Endometrial microvascular endothelial cells (primary cell): ENCODE measurements at regions not wholly inside any gene's neighbourhood (a gene's known extent, or its start where the extent isn't known, plus 50 kb on each side); places are given as distances from the start of the nearest gene placed in this dataset.

Experiments
- in situ Hi-C: cut with HindIII; loops from 2 replicates; pipeline ENCODE4 v1.10.0; 2017; ENCODE audit warnings: low sequenced_read_pairs, low pct_unique_long_range_greater_than_20kb; ENCODE audit errors: inconsistent ontology term

DNA sequence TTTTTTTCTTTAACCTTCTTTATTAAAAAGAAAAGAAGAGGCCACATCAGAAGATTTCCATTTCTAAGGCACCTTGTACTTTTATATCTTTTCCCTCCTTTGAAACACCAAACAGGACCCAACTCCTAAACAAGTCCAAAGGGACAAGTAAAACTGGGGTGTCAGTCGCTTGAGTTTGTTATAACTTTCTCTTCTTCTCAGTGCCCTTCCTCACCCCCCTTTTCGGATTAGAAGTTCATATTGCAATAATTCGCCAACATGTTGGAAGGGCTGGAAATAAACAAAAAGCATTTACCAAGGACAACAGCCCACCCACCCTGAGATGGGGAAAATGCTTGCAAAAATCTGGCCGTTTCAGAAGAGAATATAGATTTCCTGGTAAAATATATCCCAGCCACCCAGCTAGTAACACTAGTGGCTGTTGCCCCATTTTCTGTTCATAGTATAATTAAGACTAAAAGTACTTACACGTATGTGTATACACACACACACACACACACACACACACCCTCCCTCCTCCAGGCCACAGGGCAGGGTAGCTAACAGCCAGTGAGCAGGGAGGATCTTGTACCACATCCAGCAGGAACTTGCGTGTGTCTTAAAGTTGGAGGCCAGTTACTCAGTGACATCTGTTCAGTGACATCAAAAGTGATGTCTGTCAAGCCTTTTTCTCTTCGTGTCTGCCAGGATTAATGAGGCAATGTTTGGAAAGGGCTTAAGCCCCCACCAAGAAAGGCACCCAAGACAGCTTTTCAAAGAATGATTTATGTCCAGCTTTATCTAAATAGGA is 149.1 kb upstream of the KLF4 start:
- in situ Hi-C loops: no loop called here

DNA sequence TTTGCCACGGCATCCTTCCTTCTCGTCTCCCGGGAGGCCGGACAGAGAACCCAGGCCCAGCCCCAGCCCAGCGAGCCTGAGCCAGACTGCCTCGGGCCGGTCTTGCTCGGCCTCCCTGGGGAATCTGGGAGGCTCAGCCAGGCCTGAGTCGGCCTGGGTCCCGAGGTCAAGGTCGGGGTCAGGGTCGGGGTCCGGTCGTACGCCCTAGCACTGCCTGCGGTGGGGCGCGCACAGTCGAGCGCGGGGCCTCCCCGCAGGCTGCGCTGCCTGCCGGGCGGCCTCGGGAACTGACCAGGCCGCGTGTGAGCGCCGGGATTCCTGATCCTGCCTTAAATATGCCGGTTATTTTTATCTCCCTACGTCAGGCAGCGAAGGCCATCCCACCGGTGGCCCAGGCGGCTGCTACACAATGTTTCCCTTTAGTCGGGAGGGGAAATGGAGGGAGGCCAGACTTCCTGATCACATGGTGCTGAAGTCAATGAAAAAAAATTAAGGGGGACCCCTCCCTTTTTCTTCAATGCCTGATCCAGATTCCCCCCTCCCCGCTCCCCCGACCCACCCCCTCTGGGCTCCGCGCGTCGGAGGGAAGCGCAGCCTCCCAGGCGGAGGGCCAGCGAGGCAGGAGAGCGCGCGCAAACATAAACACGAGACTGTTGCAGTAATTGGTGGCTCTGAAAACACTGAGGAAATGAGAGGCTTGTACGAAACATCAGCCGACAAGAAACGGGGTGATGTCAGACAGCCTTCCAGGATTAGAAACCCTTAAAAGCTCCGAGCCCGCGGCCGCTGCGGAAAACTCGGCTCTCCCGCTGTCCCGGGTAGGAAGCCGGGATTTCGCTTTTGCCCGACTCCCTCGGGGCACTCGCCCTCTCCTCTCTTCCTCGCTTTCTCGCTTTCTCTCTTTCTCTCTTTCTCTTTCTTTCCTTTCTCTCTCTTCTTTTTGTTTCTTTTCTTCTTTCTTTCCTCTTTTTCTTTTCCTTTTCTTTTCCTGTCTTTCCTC is 148.2 kb upstream of the KLF4 start:
- in situ Hi-C loops: no loop called here

DNA sequence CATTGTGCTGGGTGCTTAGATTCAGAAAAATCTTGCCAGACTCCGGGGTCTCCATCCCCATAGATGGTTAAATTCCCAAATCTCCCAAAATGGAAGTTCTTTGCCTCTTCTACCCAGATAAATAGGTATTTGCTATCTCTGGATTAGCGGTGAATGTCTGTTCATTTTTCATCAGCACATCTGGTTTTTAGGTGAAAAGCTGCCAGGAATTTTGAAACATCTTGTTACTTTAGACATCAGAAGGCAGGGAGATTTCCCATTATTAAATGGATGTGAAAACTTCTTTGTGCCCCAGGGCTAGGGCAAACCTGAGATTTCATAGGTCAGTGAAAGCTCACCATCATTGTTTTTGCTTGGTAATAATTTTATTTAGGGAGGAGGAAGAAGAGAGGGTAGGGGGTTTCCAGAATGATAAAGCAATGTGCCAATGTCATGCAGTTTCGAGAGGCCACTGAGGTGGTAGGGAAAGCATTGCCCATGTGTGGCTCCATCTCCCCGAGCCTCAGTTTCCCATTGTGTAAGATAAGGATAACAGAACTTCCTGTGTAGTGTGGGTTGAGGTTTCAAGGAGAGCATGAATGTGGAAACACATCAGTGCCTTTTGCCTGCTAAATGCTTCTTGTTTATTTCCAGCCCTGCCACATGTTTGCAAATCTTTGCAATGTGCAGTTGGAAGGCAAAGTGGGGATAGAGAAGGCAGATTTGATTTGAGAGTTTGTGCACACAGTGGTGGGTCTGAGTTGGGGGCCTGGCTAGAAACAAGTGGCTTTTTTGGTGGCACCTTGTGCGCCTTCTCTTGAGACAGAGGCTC is 147.2 kb upstream of the KLF4 start:
- in situ Hi-C loops: no loop called here

DNA sequence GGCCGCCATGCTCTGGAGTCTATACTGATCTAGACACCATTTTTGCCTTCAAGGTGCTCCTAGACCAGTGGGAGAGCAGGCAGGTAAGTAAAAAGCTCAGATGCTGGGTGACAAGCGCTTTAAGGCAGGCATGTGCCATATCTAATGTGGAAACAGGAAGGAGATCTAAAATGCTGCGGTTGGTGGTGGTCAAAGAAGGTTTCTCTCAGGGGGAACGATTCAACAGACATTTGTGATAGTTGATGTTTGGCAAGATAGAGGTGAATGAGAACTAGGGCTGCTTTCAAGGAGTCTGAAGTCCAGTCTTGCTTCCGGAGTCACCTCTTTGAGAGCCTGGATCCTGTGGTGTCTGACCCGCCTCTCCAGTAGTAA is 146.2 kb upstream of the KLF4 start:
- in situ Hi-C loops: no loop called here

DNA sequence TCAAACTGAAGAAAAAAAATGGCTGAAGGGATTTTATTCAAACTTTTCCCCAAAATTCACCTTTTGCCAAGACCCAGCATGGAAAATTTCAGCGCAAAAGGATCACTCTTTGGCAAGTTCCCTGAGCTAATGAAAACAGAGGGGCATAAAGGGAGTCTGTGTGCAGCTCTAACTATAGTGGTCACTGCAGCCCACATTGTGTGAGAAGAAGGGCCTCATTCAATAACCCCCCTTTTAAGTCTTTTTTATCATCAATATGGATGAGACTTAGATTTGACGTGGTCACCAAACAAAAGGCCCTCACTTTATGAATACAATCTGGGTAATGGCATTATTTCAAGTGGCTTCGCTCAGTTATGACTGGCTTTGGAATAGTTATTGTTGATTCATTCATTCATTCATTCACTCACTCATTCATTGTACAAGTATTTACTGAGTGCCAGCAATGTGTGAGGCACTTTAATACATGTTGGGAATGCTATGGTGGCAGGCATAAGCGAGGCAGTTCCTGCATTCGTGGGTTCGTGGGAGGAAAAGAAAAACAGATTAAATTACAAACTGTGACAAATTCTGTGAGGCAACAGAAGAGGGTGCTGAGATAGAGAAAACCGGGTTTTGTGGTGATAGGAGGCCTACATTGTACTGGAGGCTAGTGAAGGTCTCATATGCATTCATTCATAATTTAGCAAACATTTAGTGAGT is 145.7 kb upstream of the KLF4 start:
- in situ Hi-C loops: no loop called here

DNA sequence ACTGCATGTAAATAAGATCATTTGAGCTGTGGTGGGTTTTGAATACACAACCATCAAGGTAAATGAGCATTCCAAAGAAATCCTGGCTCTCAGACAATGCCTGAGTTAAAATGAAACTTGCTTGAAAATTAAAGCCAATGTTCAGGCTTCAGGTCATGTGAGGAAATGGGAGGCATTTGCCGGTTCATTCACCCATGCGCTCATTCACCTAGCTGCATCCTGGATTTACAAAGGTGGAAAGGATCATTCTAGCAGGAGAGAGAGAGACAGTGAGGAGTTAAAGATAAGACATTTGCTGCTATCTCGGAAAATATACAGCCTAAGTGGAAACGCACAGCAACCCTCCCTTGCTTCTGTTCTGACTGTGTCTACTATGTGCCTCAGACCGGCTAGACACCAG is 143.8 kb upstream of the KLF4 start:
- in situ Hi-C loops: no loop called here

DNA sequence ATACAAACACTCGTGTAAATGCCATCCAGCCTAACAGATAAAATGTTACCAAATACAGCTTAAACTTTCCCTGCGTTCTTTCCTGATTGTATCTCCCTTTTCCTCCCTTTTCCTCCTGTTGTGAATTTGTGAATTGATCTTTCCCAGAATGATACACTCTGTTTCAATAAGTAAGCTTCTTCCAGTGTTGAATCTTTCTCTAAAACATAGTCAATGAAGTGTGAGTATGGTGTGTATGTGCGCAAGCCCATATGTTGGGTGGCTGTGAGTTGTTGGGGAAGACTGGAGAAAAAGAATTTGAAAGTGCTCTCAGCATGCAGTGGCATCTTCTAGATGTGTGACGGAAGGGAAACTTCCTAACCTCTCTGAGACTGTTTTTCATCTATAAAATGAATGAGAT is 143.1 kb upstream of the KLF4 start:
- in situ Hi-C loops: no loop called here

DNA sequence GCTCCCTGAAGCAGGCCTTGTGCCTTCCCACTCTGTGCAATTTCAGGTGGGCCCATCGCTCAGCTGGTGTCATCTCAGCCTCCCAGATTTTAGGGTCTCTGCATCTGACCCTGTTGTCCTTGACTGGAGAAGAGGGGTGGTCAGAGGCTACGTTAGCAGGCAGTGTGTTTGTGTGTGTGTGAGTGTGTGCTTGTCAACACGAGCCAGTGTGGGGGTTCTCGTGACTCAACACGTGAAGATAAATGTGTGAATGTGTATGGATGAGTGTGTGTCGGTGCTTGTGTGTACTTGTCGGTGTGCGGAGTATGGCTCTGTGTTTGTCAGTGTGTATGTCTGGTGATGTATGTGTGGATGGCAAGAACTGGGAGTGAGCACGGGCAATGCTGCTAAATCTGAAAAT is 142.6 kb upstream of the KLF4 start:
- in situ Hi-C loops: no loop called here

DNA sequence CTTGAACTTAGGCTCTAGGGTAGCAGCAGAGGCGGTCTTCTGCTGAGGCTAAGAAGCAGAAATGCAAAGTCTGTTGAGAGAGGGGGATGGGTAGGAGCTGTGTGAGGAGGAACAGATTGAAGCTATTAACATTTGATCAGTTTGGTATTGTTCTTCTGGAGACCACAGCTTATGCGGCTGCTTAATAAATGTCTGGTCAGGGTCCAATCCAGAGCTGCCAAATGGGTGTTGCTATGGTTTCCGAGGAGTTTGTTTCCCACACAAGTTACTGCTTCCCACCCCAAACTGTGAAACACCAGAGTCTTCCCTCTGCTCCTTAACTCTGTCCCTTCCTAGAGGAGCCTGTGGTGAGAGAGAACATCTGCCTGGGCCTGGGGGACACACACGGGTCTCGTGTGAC is 142.2 kb upstream of the KLF4 start:
- in situ Hi-C loops: no loop called here

DNA sequence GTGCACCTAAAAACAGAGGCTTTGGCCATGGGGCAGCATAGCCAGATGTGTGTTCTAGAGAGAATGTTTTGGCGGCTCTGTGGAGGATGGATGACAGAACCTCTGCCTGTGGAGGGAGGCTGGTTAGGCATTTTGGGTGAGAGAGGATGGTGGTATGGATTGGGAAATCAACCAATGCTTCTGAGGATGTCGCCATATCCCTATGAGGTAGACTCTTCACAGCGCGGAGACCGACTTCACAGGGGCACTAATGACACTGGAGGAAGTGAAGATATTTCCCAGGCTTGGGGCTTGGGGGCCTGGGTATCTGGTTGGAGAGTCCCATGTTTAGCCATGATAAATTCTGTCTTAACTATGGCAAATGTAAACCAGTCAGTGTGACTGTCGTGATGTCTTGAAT is 140.6 kb upstream of the KLF4 start:
- in situ Hi-C loops: no loop called here

DNA sequence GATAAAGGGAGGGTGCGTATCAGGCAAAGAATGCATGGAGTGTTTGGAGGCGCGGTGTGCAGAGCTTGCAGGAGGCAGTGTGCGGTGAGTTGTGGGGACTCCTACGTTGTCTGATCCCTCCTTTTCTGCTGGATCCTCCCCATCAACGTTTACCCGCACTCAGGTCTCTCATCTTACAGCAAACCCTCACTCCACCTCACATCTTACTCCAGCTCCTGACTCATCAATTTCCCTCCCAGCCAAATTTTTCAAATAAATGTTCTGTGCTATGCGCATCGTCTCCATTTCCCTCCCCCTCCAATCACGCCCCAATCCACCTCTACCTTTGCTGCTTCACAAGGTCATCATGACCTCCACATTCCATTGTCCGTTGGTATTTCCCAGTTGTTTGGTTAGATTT is 138.9 kb upstream of the KLF4 start:
- in situ Hi-C loops: no loop called here

DNA sequence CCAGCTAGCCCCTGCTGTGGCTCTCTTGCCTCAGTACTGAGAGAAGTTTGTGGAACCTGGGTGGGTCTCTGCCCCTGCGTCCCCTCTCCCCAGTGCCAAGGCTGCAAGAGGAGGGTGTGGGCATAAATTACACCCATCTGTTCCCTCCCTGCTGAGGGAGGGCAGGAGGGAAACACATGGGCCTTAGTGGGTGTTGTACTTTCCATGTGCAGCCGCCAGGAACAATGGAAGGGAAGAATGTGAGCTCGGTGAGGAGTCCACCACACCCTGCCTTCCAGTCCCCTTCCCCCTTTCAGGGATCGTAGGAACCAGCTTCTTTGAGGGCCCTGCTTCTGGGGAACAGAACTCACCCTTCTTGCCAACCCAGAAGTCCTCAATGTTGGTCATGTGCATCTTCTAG is 138.2 kb upstream of the KLF4 start:
- in situ Hi-C loops: no loop called here

DNA sequence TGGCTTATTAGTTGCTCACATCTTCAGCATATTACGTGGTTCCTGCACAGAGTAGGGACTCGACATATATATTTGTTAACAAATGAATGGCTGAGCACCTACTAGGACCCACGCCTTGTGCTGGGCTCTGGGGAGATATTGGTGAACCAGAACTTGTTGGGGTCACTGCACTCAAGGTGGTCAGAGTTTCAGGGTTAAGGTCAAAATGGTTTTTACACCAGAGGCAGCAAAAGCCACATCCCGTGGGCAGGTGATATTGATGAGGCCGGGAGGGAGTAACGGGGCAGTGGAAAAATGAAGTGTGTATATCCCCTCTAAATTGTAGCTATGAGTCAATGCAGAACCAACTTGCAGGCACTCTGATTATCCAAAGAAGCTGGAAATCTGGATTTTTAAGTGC is 136.5 kb upstream of the KLF4 start:
- in situ Hi-C loops: no loop called here

DNA sequence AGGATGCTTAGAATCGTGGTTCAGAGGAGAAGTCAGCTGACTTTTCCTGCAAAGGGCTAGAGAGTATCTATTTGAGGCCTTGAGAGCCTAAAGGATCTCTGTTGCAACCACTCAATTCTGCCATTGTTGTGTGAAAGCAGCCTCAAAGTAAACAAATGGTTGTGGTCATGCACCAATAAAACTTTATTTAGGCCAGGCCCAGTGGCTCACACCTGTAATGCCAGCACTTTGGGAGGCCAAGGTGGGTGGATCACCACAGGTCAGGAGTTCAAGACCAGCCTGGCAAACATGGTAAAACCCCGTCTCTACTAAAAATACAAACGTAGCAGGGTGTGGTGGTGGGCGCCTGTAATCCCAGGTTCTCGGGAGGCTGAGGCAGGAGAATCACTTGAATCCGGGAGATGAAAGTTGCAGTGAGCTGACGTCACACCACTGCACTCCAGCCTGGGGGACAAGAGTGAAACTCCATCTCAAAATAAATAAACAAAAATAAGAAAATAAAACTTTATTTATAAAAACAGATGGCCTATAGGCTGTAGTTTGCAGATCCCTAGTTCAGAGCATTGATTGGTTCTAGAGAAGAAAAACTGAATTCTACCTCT is 135.9 kb upstream of the KLF4 start:
- in situ Hi-C loops: no loop called here

DNA sequence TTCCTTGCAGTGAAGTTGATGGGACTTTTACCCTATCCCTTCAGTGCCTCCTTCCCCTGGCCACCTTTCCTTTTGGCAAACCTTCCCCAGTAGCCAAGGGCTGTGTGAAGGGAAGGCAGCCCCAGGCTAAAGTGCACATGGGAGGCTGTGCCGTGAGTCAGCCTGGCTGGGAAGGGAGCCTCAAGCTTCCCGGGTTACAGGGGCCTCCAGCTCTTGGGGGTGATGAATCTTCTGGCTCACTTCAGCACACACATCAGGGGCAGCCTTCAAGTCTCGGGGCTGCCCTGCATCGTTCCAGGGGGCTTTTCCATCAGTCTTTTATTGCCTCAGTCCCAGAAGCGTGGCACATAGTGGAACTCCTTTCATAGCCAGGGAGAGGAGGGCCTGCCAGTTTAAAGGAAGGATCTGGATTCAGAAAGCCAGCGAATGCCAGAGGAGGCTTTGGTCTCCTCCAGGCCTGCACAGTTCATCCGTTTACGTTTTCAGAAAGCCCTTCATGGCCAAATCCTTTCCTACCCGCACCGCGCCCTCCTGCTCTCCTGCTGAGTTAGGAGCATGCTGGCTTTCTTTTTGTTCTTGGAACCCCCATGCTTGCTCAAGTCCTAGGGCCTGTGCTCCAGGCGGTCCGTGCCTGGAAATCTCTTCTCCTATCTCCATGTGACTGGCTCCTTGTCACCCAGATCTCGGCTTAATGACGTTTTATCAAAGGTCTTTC is 134.8 kb upstream of the KLF4 start:
- in situ Hi-C loops: no loop called here

DNA sequence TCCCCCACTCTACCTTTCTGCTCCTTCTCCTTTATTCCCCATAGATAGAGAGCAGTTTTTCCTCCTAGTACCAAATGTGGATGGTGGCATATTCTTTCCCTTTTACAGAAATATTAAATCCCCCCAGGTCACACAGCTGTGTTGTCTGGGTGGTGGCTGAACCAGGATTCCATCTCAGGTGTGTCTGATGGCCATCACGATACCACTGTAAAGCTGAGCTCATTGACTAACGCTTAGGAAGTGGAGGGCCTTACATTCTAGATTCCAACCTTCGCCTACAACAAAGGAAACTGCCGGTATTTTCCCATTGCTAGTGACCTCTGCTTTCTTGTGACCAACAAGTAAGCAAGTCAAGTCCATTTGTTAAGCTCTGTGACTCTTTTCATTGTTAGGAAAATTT is 131.9 kb upstream of the KLF4 start:
- in situ Hi-C loops: no loop called here

DNA sequence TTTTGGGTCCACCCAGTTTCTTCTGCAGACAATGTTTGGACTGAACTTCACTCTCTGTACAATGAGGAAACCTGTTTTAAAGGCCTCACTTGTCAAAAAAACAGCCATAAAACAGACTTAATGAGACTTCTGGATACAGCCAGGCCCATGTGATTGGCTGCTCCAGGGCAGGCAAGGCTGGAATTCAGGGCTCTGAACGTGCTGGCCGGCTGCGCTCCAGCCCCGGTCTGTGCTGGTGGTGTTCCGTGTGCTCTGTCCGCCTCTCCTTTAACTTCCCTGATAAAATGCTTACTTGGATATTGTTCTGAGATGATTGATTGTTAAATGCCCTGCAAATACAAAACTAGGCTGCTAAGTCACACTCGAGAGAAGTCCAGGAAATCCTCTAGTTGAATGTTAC is 131.2 kb upstream of the KLF4 start:
- in situ Hi-C loops: no loop called here

DNA sequence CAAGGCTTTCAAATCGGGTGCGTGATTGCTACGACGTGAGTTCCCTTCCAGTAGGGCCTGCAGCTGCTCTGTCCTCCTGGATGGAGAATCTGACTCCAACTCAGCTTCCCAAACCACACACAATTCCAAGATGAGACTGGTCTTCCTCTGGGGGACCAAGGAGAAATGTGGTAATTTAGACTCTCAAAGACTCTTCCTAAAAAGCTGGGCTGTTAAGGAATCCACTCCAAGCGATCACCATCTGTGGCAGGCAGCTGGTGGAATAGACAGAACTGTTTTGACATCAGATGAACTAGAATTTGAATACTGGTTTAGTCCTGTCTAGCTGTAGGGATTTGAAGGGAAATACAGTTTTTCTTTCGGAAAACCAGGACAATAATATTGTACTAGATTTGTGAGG is 130.7 kb upstream of the KLF4 start:
- in situ Hi-C loops: no loop called here
